ENCODE measurements at regions not wholly inside any gene's neighbourhood (a gene's known extent, or its start where the extent isn't known, plus 50 kb on each side); places are given as distances from the start of the nearest gene placed in this dataset.
A peak's percentile ranks its signal among the peaks of the same experiment; 100 is the strongest.

DNA sequence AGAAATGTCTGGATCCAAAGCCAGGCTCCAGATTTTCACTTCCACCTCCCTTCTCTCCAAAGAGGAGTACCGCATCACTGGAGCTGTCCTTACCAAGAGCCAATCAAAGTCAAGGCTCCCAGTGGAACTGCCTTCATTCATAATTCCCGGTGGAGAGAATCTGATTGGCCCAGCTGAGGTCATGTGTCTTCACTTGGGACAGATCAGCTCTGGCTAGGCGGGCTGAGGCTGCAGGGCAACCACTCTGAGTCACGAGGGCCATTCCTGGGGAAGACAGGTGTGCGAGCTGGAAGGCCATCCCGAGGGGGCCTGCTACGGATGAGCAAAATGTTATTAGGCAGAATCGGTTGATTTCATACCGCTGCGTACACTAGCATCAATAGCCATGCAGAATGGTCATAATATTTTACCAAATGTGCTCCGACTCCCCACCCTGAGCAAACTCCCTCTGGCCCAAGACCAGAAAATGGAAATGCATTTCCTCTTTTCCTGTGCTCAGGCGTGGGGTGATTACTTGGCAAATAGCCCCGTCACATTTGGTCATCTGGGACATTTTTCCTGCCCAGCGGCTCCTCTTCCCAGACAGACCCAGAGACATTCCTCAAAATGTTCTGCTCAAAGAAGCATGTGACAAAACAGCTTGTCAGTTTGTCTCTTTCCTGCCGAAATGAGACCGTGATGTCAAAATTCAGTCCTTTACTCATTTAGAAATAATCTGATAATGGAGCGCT, 111.1 kb downstream of the AIPL1 start:
- peak; percentile 15 for DNase-seq

DNA sequence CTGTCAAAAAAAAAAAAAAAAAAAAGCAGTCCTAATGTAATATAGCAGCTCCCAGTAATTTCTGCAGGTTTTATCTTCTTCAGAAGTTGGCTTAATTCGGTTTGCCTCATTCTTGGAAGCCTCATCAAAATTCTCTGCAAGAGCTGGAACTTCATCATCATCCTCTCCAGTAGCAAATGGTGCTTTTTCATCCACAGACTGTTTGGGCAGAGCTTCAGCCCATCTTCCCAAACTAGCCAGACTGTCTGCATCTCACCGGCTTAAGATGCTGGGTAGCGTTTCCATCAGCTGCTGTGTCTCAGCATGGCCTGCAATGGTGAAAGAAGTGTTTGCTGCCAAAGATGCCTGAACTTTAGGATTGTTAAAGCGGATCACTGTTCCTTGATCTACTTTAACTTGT, 112.6 kb downstream of the AIPL1 start:
- no peak for DNase-seq

- DNase-seq = no peak
Measured at GRCh38 chr17:6314311-6314710, 120.6 kb downstream of the AIPL1 start.

- DNase-seq = no peak
Measured at GRCh38 chr17:6313835-6314234, 121.1 kb downstream of the AIPL1 start.

- DNase-seq = no peak
Measured at GRCh38 chr17:6306820-6307219, 128.1 kb downstream of the AIPL1 start.

DNA sequence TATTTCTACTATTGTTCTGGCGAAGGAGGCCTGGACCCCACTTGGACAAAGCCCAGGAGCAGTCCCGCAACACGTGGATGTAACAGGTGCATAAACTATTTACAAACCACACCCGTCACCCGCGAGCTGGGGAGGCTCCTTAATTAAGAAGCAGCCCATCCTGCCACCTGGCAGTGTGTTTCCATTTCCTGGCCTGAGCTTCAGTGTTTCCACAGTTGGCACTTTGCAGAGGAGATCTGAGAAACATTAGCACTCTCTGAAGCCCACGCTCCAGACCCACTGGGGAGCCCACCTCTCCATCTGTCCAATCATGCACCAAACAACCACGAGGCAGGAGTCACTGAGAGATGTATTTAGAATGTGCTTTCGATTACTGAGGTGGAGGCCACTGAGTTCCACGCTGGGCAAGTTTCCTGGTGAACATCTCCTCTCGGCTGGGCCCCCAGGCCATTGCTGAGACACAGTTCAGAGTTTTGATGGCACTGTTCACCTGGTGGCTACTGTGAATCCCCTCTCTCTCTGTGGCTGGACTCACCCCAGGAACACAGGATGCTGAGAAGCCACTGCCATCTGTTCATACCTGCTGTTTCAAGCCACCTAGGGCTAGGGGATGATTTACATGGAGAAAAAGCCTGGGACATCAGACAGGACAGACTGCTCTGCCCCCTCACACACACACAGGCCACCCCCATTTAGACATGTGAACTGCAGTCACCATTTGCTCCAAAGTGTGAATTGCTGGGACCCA, 129.1 kb downstream of the AIPL1 start:
- DNase-seq = peak; percentile 39

- peak; percentile 39 for DNase-seq
Measured at GRCh38 chr17:6304894-6305612, 129.9 kb downstream of the AIPL1 start.

- no peak for DNase-seq
Measured at GRCh38 chr17:6303664-6304063, 131.3 kb downstream of the AIPL1 start.

DNA sequence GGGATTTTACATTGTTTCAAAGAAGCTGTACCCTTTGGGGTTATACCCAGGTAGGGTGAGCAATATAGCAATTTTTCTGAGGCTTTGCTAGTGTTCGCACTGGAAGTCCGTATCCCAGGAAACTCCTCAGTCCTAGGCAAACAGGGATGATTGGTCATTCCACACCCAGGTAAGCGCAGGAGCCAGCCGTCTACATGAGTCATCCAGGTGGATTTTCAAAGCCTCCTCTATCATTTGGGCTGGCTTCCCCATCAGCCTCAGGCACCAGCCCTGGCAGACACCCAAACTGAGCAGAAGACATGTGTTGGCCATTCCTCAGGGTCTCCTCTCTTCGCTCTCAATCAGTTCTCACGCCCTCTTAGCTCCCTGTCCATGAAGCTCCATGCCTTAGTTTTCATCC, 135.6 kb downstream of the AIPL1 start:
- DNase-seq = no peak

DNA sequence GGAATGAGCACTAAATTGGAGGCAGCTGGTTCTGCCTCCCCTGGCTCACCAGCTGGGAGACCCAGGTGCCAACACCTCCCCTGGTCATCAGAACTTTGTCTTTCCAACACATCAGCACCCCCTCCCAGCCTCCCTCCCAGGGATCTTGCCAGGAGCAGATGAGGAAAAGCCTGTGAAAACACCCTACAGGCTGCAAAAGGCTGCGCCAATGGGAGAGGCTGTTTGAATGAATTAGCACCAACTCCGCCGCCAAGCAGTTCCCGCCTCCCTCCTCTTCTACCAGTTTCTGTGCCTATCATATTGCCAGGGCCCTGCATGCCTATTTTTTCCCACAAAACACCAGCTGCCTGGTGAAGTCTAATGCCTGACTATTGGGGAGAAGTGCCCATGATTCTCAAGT, 137.0 kb downstream of the AIPL1 start:
- no peak for DNase-seq

DNA sequence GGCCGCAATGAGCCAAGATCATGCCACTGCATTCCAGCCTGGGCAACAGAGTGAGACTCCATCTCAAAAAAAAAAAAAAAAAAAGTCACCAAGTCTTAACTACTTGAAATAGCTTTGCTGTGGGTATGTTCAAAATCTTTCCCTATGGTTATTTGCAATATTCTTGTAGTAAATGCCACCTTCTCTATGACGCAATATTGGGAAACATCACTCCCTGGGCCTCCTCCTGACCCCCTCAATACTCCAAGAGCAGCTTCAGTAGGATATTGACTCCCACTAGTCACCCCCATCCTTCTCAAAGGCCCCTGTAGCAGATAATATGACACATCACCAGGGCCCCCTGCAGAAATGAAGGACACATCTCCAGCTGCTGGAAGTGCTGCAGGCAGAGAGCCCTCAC, 137.8 kb downstream of the AIPL1 start:
- no peak for DNase-seq

DNA sequence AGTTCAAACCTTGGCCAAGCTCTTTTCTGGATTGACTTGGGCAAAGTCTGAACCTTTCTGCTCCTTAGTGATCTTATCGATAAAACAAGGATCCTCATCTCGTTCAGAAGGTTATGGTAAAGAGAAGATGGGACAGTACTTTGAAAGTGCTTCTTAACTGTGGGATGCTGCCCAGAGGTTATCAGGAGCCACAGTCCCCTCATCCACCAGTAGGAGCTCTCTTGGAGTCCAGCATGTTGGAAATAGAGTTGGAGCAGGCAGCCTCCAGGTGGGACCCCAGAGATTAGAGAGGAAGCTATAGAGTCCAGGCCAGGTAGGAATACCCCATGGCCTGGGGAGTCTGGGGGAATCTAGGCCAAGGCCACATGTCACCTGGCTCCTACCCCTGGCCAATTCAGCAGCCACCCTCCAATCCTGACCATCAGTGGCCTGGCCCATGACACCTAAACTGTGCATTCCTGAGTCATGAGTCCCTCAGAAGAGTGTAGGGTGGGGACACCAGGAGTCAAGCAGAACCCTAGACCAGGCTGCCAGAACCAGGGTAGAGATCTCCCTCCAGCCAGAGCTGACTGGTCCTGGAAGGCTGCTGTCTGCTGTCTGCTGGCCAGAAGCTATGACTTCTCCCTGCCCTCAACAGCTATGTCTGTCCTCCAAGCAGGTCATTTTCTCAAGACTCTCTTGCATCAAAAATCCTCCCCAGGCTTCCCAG, 144.3 kb downstream of the AIPL1 start:
- no peak for DNase-seq

DNA sequence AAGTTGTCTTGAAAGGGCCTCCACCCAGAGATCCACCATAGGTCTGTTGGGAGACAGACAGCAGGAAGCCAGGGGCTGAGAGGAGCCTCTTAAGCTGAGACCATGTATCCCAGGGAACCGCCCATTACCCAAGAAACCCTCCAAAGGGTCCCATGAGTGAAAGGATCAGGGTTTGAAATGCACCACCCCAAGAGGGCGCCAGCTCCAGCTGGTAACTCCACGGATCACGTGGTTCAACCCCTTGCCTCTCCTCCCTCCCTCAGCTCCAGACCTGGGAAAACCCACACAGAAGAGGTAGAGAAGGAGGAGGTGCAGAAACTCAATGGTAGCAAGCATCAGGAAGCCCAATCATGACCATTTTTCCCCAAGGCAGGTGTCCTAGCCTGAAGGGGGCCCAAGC, 148.7 kb downstream of the AIPL1 start:
- no peak for DNase-seq

DNA sequence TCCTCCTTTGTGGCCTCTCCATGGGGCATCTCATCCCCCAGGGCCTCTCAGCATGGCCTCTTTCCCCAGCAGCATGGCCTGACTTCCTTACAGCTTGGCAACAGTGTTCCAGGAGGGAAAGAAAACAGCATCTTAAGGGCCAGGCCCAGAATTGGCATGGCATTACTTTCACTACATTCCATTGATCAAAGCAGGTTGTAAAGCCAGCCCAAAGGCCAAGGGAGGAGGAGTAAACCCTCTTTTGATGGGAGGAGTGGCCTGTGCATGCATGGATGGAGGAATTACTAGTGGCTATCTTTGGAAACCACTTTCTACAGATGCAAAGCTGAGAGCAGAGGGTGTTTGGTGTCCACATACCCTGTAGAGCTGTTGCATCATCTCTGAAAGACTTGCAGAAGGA, 149.4 kb downstream of the AIPL1 start:
- no peak for DNase-seq

GRCh38 chr17:6279659-6280058, 155.3 kb downstream of the AIPL1 start:
- peak; percentile 49 for DNase-seq

- DNase-seq = no peak
Measured at GRCh38 chr17:6278376-6278775, 156.5 kb downstream of the AIPL1 start.

GRCh38 chr17:6276711-6277110, 158.2 kb downstream of the AIPL1 start:
- no peak for DNase-seq

DNA sequence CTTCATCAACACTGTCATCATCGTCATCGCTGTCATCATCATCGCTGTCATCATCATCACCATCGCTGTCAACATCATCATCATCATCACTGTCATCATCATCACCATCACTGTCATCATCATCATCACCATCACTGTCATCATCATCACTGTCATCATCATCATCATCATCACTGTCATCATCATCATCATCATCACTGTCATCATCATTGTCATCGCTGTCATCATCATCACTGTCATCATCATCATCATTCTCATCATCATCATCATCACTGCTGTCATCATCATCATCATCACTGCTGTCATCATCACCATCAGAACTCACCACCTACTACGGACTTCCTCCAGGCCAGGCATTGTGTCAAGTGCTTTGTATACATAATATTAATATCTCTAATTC, 160.6 kb downstream of the AIPL1 start:
- DNase-seq = no peak

GRCh38 chr17:6269478-6269877, 165.4 kb downstream of the AIPL1 start:
- DNase-seq = no peak

DNA sequence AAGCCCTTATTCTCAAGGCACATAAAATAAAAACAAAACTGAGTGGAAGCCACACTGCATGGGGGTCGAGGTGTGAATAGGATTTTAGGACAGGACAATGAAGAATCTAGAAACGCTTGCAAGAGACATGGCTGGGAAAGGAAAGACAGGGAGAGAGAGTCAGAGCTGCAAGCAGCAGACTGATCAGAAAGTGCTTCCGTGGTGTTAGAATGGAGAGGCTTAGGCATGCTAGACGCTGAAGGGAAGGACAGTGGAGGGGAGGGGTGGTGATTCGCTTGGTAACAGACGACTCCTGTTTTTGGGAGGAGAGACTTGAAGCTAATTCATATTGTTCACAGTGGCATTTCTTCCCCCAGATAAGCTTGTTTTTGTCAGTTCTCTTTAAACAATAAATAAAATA, 173.5 kb downstream of the AIPL1 start:
- DNase-seq = no peak

GRCh38 chr17:6259899-6260298, 175.0 kb downstream of the AIPL1 start:
- no peak for DNase-seq

DNA sequence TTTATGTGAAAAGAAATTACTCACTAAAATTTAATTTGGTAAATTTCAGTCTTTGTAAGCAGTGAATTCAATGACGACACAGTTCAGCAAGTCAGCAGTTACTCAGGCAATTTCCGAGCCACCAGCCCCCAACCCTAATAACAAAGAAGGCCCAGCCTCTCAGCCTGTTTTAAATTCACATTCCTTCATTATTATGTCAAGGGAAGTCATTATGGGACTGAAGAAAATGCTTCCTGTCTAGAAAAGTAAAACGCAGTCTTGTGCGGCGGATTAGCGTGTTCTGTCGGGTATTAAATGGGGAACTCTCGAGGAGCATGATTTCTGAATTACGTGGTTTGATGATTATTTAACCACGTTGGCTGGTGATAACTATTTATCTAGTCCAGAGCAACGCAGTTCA, 177.6 kb downstream of the AIPL1 start:
- DNase-seq = no peak

DNA sequence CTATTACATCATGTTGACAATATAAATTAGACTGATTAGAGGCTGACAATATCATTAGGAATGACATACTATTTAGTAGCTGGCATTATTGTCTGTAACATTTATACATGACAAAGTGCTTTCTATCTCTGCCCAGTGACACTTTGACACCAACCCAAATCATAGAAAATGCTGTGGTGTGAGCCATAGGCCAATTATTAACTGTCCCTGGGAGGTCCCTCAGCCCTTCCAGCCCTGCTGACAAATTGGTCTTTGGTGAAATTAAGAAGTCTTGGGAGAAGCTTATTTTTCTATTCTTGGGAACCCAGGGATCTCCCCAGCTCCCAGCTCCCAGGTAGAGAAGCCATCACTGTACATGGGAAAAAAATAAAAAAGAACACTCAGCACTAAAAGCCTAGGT, 179.6 kb downstream of the AIPL1 start:
- DNase-seq = no peak

Data from DMS153 (cell line).